ENCODE measurements at regions not wholly inside any gene's neighbourhood (a gene's known extent, or its start where the extent isn't known, plus 50 kb on each side); places are given as distances from the start of the nearest gene placed in this dataset.
"Not testable (repeated sequence)": the region's sequence is repeated elsewhere in the genome, so short reads cannot be mapped to it uniquely, and the experiment has no call there.

DNA sequence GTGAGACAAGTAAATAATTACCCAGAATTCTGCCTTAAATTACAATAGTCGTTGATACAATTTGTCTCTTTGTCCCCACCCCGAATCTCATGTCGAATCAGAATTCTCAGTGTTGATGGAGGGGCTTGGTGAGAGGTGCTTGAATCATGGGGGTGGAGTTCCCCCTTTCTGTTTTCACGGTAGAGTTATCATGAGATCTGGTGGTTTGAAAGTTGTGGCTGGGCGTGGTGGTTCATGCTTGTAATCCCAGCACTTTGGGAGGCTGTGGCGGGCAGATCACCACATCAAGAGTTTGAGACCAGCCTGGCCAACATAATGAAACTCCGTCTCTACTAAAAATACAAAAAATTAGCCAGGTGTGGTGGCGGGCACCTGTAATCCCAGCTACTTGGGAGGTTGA, 75.0 kb upstream of the GNAQ start:
- not testable (repeated sequence) for ATAC-seq (ENCODE audit: low read depth in 2 of 2); H3K4me3 ChIP-seq (ENCODE audit: low read depth, low read length); H3K27ac ChIP-seq (ENCODE audit: insufficient read depth, low read length, poor library complexity, severe bottlenecking); H3K36me3 ChIP-seq (ENCODE audit: control insufficient read depth, insufficient read depth, low read length); H3K9me3 ChIP-seq (ENCODE audit: control insufficient read depth in 2 of 2, low read length in 2 of 2); H3K36me3 Mint-ChIP-seq; H3K27me3 ChIP-seq (ENCODE audit: control insufficient read depth, insufficient read depth, low read length); H3K4me1 ChIP-seq (ENCODE audit: control insufficient read depth, insufficient read depth, low read length, poor library complexity, severe bottlenecking); H3K27me3 Mint-ChIP-seq
- H3K4me3 Mint-ChIP-seq: peak overlapping the region in 1 of 4 donors; percentile 0
- DNase-seq: peak in 1 of 3 donors; percentile 21
- H3K9me3 Mint-ChIP-seq: peaks cover 0 to 10% (median 5%) of the 10 kb centered on the region in 7 donors
- H3K27ac Mint-ChIP-seq: peak overlapping the region in 2 of 3 donors; percentile 20 to 41
- peaks cover 17 to 29% (median 23%) of the 10 kb centered on the region in 4 donors for H3K4me1 Mint-ChIP-seq

DNA sequence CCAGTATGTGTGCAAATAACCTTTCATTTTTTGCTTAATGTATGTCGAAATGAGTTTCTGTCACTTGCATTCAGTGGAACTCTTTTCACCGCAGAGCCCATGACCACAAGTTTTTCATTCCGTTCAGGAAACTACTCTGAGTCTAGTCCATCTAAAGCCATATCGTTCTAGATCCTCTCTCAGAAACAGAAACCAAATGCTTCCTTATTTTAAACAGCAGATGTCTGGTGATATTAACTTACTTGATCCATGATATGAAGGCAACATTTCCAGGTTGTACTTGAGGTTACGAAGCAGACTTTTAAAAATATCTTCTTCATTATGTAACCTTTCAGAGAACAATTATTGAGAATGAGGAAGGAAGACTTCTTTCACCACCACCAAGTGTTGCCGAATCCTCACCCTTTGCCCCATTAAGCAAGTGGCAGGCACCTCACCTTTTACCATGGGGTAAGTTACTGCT, 72.4 kb upstream of the GNAQ start:
- Histone ChIP-seq H3K4me3 (ENCODE audit: low read depth, low read length) (peak overlapping the region; percentile 23), H3K27ac (ENCODE audit: insufficient read depth, low read length, poor library complexity, severe bottlenecking) (no peak overlapping the region), H3K27me3 (ENCODE audit: control insufficient read depth, insufficient read depth, low read length) (no peaks in the 10 kb centered on the region), H3K36me3 (ENCODE audit: control insufficient read depth, insufficient read depth, low read length) (no peaks in the 10 kb centered on the region), H3K4me1 (ENCODE audit: control insufficient read depth, insufficient read depth, low read length, poor library complexity, severe bottlenecking) (no peaks in the 10 kb centered on the region), H3K9me3 (ENCODE audit: control insufficient read depth in 2 of 2, low read length in 2 of 2) (no peaks in the 10 kb centered on the region)
- no peak for ATAC-seq (ENCODE audit: low read depth in 2 of 2)
- H3K9me3 Mint-ChIP-seq: peaks cover 0 to 10% (median 4%) of the 10 kb centered on the region in 7 donors
- H3K4me3 Mint-ChIP-seq: peak overlapping the region in 1 of 4 donors; percentile 38
- H3K36me3 Mint-ChIP-seq: peaks cover 3% of the 10 kb centered on the region
- peaks cover 17 to 29% (median 22%) of the 10 kb centered on the region in 4 donors for H3K4me1 Mint-ChIP-seq
- H3K27ac Mint-ChIP-seq: peak overlapping the region in 2 of 3 donors; percentile 2 to 83
- no peaks in the 10 kb centered on the region for H3K27me3 Mint-ChIP-seq
- peak in 1 of 3 donors; percentile 50 for DNase-seq

DNA sequence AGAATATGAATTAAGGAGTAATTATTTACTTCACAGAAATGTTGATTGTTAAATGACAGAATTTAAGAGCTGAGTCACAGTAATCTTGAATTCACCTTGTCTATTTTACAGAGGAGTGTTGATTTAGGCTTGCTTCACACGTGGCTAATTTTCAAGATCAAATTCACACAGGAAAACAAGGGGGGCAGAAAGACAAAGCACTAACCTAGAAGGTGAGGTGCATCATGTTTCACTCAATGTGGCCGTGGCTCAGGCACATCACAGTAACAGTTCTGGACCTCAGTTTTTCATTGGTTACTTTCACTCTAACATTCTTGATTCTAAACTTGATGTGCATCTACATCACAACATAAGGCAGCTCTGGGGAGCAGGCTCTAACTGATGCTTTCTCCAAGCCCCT, 69.6 kb upstream of the GNAQ start:
- ATAC-seq (ENCODE audit: low read depth in 2 of 2): no peak
- no peak overlapping the region for H3K27ac ChIP-seq (ENCODE audit: insufficient read depth, low read length, poor library complexity, severe bottlenecking)

DNA sequence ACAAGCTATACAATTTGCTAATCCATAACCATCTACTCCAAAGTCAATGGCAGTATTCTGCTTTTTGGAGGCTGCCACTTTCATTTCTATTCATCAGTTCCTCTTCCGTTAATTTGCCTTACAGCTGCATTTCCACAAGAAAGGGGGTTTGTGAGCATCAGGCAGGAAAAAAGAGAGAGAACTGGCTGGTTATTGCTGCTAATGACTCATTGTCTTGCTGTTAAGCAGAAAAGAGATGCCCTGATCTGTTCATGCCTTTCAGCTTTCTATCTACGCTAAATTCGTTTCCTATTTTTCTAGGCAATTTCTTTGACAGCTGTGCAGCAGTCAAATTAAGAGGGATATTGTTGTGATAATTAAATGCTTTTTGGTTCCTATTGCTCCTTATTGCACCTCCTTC, 65.9 kb upstream of the GNAQ start:
- H3K4me1 ChIP-seq (ENCODE audit: control insufficient read depth, insufficient read depth, low read length, poor library complexity, severe bottlenecking): no peaks in the 10 kb centered on the region
- ATAC-seq (ENCODE audit: low read depth in 2 of 2): no peak
- Mint-ChIP-seq H3K4me1 (peaks cover 0 to 16% (median 6%) of the 10 kb centered on the region in 4 donors), H3K36me3 (no peaks in the 10 kb centered on the region), H3K27me3 (peaks cover 13% of the 10 kb centered on the region), H3K27ac (no peak overlapping the region), H3K4me3 (no peak overlapping the region), H3K9me3 (peaks cover 0 to 1% (median 0%) of the 10 kb centered on the region in 7 donors)
- no peak for DNase-seq
- H3K9me3 ChIP-seq (ENCODE audit: control insufficient read depth in 2 of 2, low read length in 2 of 2): no peaks in the 10 kb centered on the region
- H3K36me3 ChIP-seq (ENCODE audit: control insufficient read depth, insufficient read depth, low read length): no peaks in the 10 kb centered on the region
- no peaks in the 10 kb centered on the region for H3K27me3 ChIP-seq (ENCODE audit: control insufficient read depth, insufficient read depth, low read length)
- no peak overlapping the region for H3K27ac ChIP-seq (ENCODE audit: insufficient read depth, low read length, poor library complexity, severe bottlenecking)
- H3K4me3 ChIP-seq (ENCODE audit: low read depth, low read length): no peak overlapping the region

More for the DNA sequence above, 69.6 kb upstream of the GNAQ start:
- H3K4me3 ChIP-seq (ENCODE audit: low read depth, low read length): no peak overlapping the region
- Mint-ChIP-seq H3K4me1 (peaks cover 10 to 20% (median 16%) of the 10 kb centered on the region in 4 donors), H3K4me3 (no peak overlapping the region), H3K36me3 (no peaks in the 10 kb centered on the region), H3K27me3 (peaks cover 7% of the 10 kb centered on the region), H3K27ac (no peak overlapping the region), H3K9me3 (peaks cover 0 to 4% (median 0%) of the 10 kb centered on the region in 7 donors)
- DNase-seq: no peak
- no peaks in the 10 kb centered on the region for H3K36me3 ChIP-seq (ENCODE audit: control insufficient read depth, insufficient read depth, low read length)
- no peaks in the 10 kb centered on the region for H3K9me3 ChIP-seq (ENCODE audit: control insufficient read depth in 2 of 2, low read length in 2 of 2)
- H3K27me3 ChIP-seq (ENCODE audit: control insufficient read depth, insufficient read depth, low read length): no peaks in the 10 kb centered on the region
- no peaks in the 10 kb centered on the region for H3K4me1 ChIP-seq (ENCODE audit: control insufficient read depth, insufficient read depth, low read length, poor library complexity, severe bottlenecking)

DNA sequence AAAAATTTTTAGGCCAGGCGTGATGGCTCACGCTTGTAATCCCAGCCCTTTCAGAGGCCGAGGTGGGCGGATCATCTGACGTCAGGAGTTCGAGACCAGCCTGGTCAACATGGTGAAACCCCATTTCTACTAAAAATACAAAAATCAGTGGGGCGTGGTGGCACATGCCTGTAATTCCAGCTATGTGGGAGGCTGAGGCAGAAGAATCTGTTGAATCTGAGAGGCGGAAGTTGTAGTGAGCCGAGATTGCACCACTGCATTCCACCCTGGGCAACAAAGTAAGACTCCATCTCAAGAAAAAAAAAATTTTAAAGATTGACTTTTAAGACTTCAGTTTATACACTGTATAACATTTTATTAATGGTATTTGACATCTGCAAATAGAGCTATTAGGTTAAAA, 60.1 kb upstream of the GNAQ start:
- H3K4me1 ChIP-seq (ENCODE audit: control insufficient read depth, insufficient read depth, low read length, poor library complexity, severe bottlenecking): no peaks in the 10 kb centered on the region
- DNase-seq (no peak), ATAC-seq (ENCODE audit: low read depth in 2 of 2) (no peak)
- Mint-ChIP-seq H3K4me3 (no peak overlapping the region), H3K27me3 (peaks cover 6% of the 10 kb centered on the region), H3K36me3 (no peaks in the 10 kb centered on the region), H3K27ac (no peak overlapping the region), H3K4me1 (peaks cover 0 to 8% (median 0%) of the 10 kb centered on the region in 4 donors), H3K9me3 (peaks cover 0 to 10% (median 0%) of the 10 kb centered on the region in 7 donors)
- no peak overlapping the region for H3K4me3 ChIP-seq (ENCODE audit: low read depth, low read length)
- no peaks in the 10 kb centered on the region for H3K36me3 ChIP-seq (ENCODE audit: control insufficient read depth, insufficient read depth, low read length)
- no peak overlapping the region for H3K27ac ChIP-seq (ENCODE audit: insufficient read depth, low read length, poor library complexity, severe bottlenecking)
- H3K9me3 ChIP-seq (ENCODE audit: control insufficient read depth in 2 of 2, low read length in 2 of 2): no peaks in the 10 kb centered on the region
- H3K27me3 ChIP-seq (ENCODE audit: control insufficient read depth, insufficient read depth, low read length): no peaks in the 10 kb centered on the region

DNA sequence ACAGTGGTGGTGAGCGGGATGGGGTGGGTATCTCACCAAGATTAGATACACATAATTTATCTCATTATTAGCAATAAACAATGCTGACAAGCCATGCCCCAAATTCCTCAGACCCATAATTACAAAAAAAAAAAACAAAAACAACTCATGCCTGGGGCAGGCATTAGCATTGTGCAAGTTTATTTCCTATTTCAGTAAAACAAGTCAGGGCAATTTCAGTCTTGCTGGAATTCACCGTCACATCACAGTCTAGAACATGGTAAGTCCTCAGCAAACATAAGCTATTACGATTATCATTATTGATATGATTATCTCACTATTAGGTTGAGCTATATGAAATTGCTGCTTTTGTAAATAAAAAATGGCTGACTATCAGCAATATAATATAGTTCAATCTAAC, 57.5 kb upstream of the GNAQ start:
- Mint-ChIP-seq H3K9me3 (peaks cover 0 to 15% (median 4%) of the 10 kb centered on the region in 7 donors), H3K27me3 (peaks cover 13% of the 10 kb centered on the region), H3K27ac (no peak overlapping the region), H3K36me3 (peaks cover 5% of the 10 kb centered on the region), H3K4me3 (no peak overlapping the region), H3K4me1 (peaks cover 0 to 7% (median 3%) of the 10 kb centered on the region in 4 donors)
- no peak for DNase-seq
- Histone ChIP-seq H3K27ac (ENCODE audit: insufficient read depth, low read length, poor library complexity, severe bottlenecking) (no peak overlapping the region), H3K9me3 (ENCODE audit: control insufficient read depth in 2 of 2, low read length in 2 of 2) (no peaks in the 10 kb centered on the region), H3K36me3 (ENCODE audit: control insufficient read depth, insufficient read depth, low read length) (no peaks in the 10 kb centered on the region), H3K4me1 (ENCODE audit: control insufficient read depth, insufficient read depth, low read length, poor library complexity, severe bottlenecking) (no peaks in the 10 kb centered on the region), H3K27me3 (ENCODE audit: control insufficient read depth, insufficient read depth, low read length) (no peaks in the 10 kb centered on the region), H3K4me3 (ENCODE audit: low read depth, low read length) (no peak overlapping the region)
- no peak for ATAC-seq (ENCODE audit: low read depth in 2 of 2)

DNA sequence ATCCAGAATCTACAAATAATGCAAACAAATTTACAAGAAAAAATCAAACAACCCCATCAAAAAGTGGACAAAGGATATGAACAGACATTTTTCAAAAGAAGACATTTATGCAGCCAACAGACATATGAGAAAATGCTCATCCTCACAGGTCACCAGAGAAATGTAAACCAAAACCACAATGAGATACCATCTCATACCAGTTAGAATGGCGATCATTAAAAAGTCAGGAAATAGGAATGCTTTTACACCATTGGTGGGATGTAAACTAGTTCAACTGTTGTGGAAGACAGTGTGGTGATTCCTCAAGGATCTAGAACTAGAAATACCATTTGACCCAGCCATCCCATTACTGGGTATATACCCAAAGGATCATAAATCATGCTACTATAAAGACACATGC, 56.6 kb upstream of the GNAQ start:
- H3K4me3 Mint-ChIP-seq; H3K27me3 ChIP-seq (ENCODE audit: control insufficient read depth, insufficient read depth, low read length); H3K4me1 Mint-ChIP-seq; H3K27ac ChIP-seq (ENCODE audit: insufficient read depth, low read length, poor library complexity, severe bottlenecking); H3K9me3 ChIP-seq (ENCODE audit: control insufficient read depth in 2 of 2, low read length in 2 of 2); H3K4me3 ChIP-seq (ENCODE audit: low read depth, low read length); H3K36me3 ChIP-seq (ENCODE audit: control insufficient read depth, insufficient read depth, low read length); ATAC-seq (ENCODE audit: low read depth in 2 of 2); DNase-seq; H3K27me3 Mint-ChIP-seq; H3K36me3 Mint-ChIP-seq; H3K4me1 ChIP-seq (ENCODE audit: control insufficient read depth, insufficient read depth, low read length, poor library complexity, severe bottlenecking); H3K27ac Mint-ChIP-seq: not testable (repeated sequence)
- H3K9me3 Mint-ChIP-seq: peaks cover 0 to 15% (median 4%) of the 10 kb centered on the region in 7 donors

Data from CD4-positive, CD25-positive, alpha-beta regulatory T cell (primary cell).